Gastroesophageal sphincter (tissue), 3 donors: ENCODE measurements at regions not wholly inside any gene's neighbourhood (a gene's known extent, or its start where the extent isn't known, plus 50 kb on each side); places are given as distances from the start of the nearest gene placed in this dataset.

Source experiments
- EP300 ChIP-seq: sonication (generic); formaldehyde crosslinking; IDR thresholded peaks from one replicate; pipeline ENCODE4 v1.6.1; 2017; ENCODE audit warnings: antibody characterized with exemption, mild to moderate bottlenecking
- POLR2A ChIP-seq, 2 donors: fragments of 450-650 bp; IDR thresholded peaks; one replicate each; pipeline ENCODE4 v1.6.1; 2017; ENCODE audit warnings: antibody characterized with exemption in 2 of 2, mild to moderate bottlenecking in 2 of 2, moderate library complexity in 1 of 2
- POLR2AphosphoS5 ChIP-seq: sonication (generic); formaldehyde crosslinking; IDR thresholded peaks from one replicate; pipeline ENCODE4 v1.6.1; 2017; ENCODE audit warnings: antibody characterized with exemption
- TF ChIP-seq, protein P1 (sequence below), 4 experiments: fragments of 200-600 bp in 2 of 4; fragments of 450-650 bp in 2 of 4; sonication (generic) in 1 of 4; IDR thresholded peaks; one replicate each; pipeline ENCODE4 v1.5.1; 2017 to 2019; ENCODE audit warnings: antibody characterized with exemption in 4 of 4, mild to moderate bottlenecking in 2 of 4, moderate library complexity in 2 of 4

DNA sequence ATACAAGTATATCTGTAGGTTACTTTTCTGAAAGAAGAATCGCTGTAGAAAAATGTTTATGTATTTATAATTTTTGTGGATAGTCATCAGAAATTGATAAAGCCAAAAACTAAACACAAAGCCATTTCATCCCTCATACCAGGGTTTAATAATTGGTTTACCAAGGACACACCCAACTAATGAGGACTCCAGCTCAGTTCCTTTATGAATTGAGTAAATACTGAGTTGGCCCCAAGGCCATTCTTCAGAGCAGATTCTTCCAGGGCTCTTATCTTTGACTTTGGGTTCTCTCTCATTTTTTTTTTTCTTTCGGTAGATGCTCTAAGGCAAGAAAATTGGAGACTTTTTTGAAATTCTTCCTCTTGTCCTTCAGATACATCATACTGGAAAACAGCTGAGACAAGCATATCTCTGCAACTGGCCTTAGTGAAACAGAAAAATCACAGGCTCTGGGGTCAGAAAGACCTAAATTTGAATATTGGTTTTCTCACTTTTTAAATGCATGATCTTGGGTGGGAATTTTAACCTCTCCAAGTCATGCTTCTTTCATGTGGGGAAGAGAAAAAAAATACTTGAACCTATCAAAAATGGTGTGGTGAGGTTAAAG lies 401.8 kb downstream of the ARHGEF28 start:
- TF ChIP-seq, protein P1, sequence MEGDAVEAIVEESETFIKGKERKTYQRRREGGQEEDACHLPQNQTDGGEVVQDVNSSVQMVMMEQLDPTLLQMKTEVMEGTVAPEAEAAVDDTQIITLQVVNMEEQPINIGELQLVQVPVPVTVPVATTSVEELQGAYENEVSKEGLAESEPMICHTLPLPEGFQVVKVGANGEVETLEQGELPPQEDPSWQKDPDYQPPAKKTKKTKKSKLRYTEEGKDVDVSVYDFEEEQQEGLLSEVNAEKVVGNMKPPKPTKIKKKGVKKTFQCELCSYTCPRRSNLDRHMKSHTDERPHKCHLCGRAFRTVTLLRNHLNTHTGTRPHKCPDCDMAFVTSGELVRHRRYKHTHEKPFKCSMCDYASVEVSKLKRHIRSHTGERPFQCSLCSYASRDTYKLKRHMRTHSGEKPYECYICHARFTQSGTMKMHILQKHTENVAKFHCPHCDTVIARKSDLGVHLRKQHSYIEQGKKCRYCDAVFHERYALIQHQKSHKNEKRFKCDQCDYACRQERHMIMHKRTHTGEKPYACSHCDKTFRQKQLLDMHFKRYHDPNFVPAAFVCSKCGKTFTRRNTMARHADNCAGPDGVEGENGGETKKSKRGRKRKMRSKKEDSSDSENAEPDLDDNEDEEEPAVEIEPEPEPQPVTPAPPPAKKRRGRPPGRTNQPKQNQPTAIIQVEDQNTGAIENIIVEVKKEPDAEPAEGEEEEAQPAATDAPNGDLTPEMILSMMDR (IDR thresholded peaks at IDR 0.05): no peak
- TF ChIP-seq POLR2AphosphoS5: no peak
- no peak for TF ChIP-seq POLR2A (IDR thresholded peaks at IDR 0.05)
- TF ChIP-seq EP300: no peak
